ENCODE measurements at regions not wholly inside any gene's neighbourhood (a gene's known extent, or its start where the extent isn't known, plus 50 kb on each side); places are given as distances from the start of the nearest gene placed in this dataset.

- TF ChIP-seq, protein P1, sequence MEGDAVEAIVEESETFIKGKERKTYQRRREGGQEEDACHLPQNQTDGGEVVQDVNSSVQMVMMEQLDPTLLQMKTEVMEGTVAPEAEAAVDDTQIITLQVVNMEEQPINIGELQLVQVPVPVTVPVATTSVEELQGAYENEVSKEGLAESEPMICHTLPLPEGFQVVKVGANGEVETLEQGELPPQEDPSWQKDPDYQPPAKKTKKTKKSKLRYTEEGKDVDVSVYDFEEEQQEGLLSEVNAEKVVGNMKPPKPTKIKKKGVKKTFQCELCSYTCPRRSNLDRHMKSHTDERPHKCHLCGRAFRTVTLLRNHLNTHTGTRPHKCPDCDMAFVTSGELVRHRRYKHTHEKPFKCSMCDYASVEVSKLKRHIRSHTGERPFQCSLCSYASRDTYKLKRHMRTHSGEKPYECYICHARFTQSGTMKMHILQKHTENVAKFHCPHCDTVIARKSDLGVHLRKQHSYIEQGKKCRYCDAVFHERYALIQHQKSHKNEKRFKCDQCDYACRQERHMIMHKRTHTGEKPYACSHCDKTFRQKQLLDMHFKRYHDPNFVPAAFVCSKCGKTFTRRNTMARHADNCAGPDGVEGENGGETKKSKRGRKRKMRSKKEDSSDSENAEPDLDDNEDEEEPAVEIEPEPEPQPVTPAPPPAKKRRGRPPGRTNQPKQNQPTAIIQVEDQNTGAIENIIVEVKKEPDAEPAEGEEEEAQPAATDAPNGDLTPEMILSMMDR (IDR thresholded peaks at IDR 0.05 in 2 of 3, conservative IDR thresholded peaks at IDR 0.05 in 1 of 3; ENCODE audit: borderline replicate concordance in 1 of 3, insufficient read depth in 1 of 3, low read depth in 2 of 3, low read length in 2 of 3) = no peak
- TF ChIP-seq SP1 (IDR thresholded peaks at IDR 0.05; ENCODE audit: low read depth) (no peak), EZH2phosphoT487 (IDR thresholded peaks at IDR 0.05; ENCODE audit: borderline replicate concordance) (no peak), POLR2AphosphoS5 (IDR thresholded peaks at IDR 0.05; ENCODE audit: low read depth, low read length) (no peak)
Measured at GRCh38 chr22:49406879-49407587, 420.6 kb downstream of the BRD1 start.
